HepG2 (cell line): ENCODE measurements at regions not wholly inside any gene's neighbourhood (a gene's known extent, or its start where the extent isn't known, plus 50 kb on each side); places are given as distances from the start of the nearest gene placed in this dataset.

ENCODE experiments used
- ATAC-seq: fragments of 200-7000 bp; cut with Tn5 transposase; 3 replicates; pipeline ENCODE4 v1.9.1; 2020; ENCODE audit warnings: mild to moderate bottlenecking, moderate library complexity
- BruUV-seq: library from RNA; stranded (reverse); fragments of 400-500 nt; replicated peaks from 2 replicates; lab custom pipeline; 2021; lab: Mats Ljungman, UMichigan
- CTCF ChIA-PET: fragments of 300-600 bp; formaldehyde crosslinking; extraction: SDS; loops from one replicate; lab custom pipeline; 2021; ENCODE audit warnings: low total read pairs, inconsistent platforms, low intra/inter-chr PET ratio; lab: Yijun Ruan, JAX
- POLR2A ChIA-PET: fragments of 350-600 bp; sonication (Branson Sonifier 250); formaldehyde crosslinking; loops from one replicate; lab custom pipeline; 2020; ENCODE audit warnings: antibody characterized with exemption, inconsistent platforms; lab: Yijun Ruan, JAX
- DNase-seq: peaks from one replicate; pipeline ENCODE4 v3.0.0-alpha.2; 2015; ENCODE audit warnings: low spot score
- FAIRE-seq: peaks from 3 replicates; lab custom pipeline; 2011; peaks lifted over from hg19 to GRCh38; lab: Jason Lieb, UNC
- H2AFZ ChIP-seq: one replicate; pipeline ENCODE4 v1.6.1; 2011; ENCODE audit warnings: low read length, inconsistent platforms
- H3K27ac ChIP-seq: fragments of 300-600 bp; 3 replicates; pipeline ENCODE4 v1.8.0; 2011; ENCODE audit warnings: mixed run types, mild to moderate bottlenecking, mixed read lengths, low read length, inconsistent platforms; ENCODE audit not compliant: insufficient read depth; ENCODE audit errors: extremely low read length
- H3K27me3 ChIP-seq, 2 experiments: fragments of 200-600 bp in 1 of 2; 2 replicates in 1 of 2; 3 replicates in 1 of 2; pipeline versions ENCODE4 v1.6.0 to v1.8.0; 2011; ENCODE audit warnings: low read length in 2 of 2, mild to moderate bottlenecking in 2 of 2, moderate library complexity in 2 of 2, inconsistent platforms in 1 of 2; ENCODE audit not compliant: insufficient read depth in 2 of 2, control insufficient read depth in 1 of 2
- H3K36me3 ChIP-seq, 2 experiments: fragments of 200-600 bp in 1 of 2; replicated peaks in 1 of 2; 2 replicates in 1 of 2; 3 replicates in 1 of 2; pipeline versions ENCODE4 v1.5.1 to v1.8.0; 2011; ENCODE audit warnings: low read length in 2 of 2, inconsistent platforms in 1 of 2; ENCODE audit not compliant: insufficient read depth in 2 of 2, control insufficient read depth in 1 of 2
- H3K4me1 ChIP-seq: 2 replicates; pipeline ENCODE4 v1.5.1; 2012; ENCODE audit warnings: low read length, inconsistent platforms; ENCODE audit not compliant: insufficient read depth
- H3K4me2 ChIP-seq: 2 replicates; pipeline ENCODE4 v1.6.0; 2011; ENCODE audit warnings: low read depth, low read length, inconsistent platforms
- H3K4me3 ChIP-seq, 3 experiments: fragments of 200-600 bp in 1 of 3; sonication (generic), shearing (Covaris generic) in 1 of 3; replicated peaks in 1 of 3; 2 replicates each; pipeline ENCODE4 v1.5.1; 2011 to 2016; ENCODE audit warnings: low read length in 3 of 3, inconsistent platforms in 2 of 3, low read depth in 2 of 3, mild to moderate bottlenecking in 2 of 3, control low read depth in 1 of 3, mixed read lengths in 1 of 3; ENCODE audit not compliant: insufficient read depth in 1 of 3
- H3K79me2 ChIP-seq: one replicate; pipeline ENCODE4 v1.6.1; 2011; ENCODE audit warnings: low read length, inconsistent platforms; ENCODE audit not compliant: insufficient read depth
- H3K9ac ChIP-seq: 2 replicates; pipeline ENCODE4 v1.6.0; 2011; ENCODE audit warnings: mild to moderate bottlenecking, low read depth, low read length, inconsistent platforms; ENCODE audit not compliant: insufficient read depth
- H3K9me3 ChIP-seq: 2 replicates; pipeline ENCODE4 v1.5.1; 2012; ENCODE audit warnings: mild to moderate bottlenecking, low read length
- H4K20me1 ChIP-seq: 2 replicates; pipeline ENCODE4 v1.6.0; 2011; ENCODE audit warnings: inconsistent platforms, mild to moderate bottlenecking, low read length, moderate library complexity; ENCODE audit not compliant: insufficient read depth
- BCL6 ChIP-seq: IDR thresholded peaks from 2 replicates; pipeline ENCODE4 v1.6.1; 2016; ENCODE audit warnings: missing genetic modification reagents, missing compliant biosample characterization
- KLF11 ChIP-seq: IDR thresholded peaks from 2 replicates; pipeline ENCODE4 v1.6.1; 2016; ENCODE audit warnings: missing compliant biosample characterization
- MTA1 ChIP-seq: sonication (generic); formaldehyde crosslinking; IDR thresholded peaks from 2 replicates; pipeline ENCODE4 v1.4.0; 2020; ENCODE audit warnings: missing genetic modification reagents, mild to moderate bottlenecking, borderline replicate concordance
- MYPOP ChIP-seq: sonication (generic); formaldehyde crosslinking; IDR thresholded peaks from 2 replicates; pipeline ENCODE4 v1.8.1; 2023; ENCODE audit warnings: mild to moderate bottlenecking, moderate library complexity, missing genetic modification reagents
- SNRNP70 ChIP-seq: fragments of 200-400 bp; formaldehyde crosslinking; IDR thresholded peaks from 2 replicates; pipeline ENCODE4 v1.6.1; 2017; ENCODE audit warnings: mild to moderate bottlenecking, low read depth, low read length, moderate library complexity
- SPEN ChIP-seq: sonication (generic); formaldehyde crosslinking; IDR thresholded peaks from 2 replicates; pipeline ENCODE4 v1.5.1; 2020; ENCODE audit warnings: low read depth, mild to moderate bottlenecking, missing genetic modification reagents
- TARDBP ChIP-seq: sonication (generic); formaldehyde crosslinking; IDR thresholded peaks from 2 replicates; pipeline ENCODE4 v1.8.0; 2022; ENCODE audit warnings: mild to moderate bottlenecking, missing genetic modification reagents
- YY1 ChIP-seq: IDR thresholded peaks from 2 replicates; pipeline ENCODE4 v1.6.1; 2011; ENCODE audit warnings: low read length, low read depth, moderate library complexity, mild to moderate bottlenecking; ENCODE audit not compliant: insufficient read depth, insufficient replicate concordance
- ZNF430 ChIP-seq: sonication (generic); formaldehyde crosslinking; IDR thresholded peaks from 2 replicates; pipeline ENCODE4 v1.9.0; 2021; ENCODE audit warnings: mild to moderate bottlenecking, missing genetic modification reagents
- ZNF75D ChIP-seq: sonication (generic); formaldehyde crosslinking; IDR thresholded peaks from 2 replicates; pipeline ENCODE4 v1.8.1; 2023; ENCODE audit warnings: missing genetic modification reagents, mild to moderate bottlenecking, borderline replicate concordance
- in situ Hi-C: cut with HindIII; loops from 2 replicates; pipeline ENCODE4 v1.10.0; 2017; ENCODE audit warnings: low pct_unique_long_range_greater_than_20kb; ENCODE audit not compliant: extremely low pct_ligation_motif_present
- intact Hi-C: fragments of 100-400 bp; cut with micrococcal nuclease; formaldehyde crosslinking; loops from one replicate; pipeline ENCODE4 v1.10.0; 2022; ENCODE audit not compliant: unreplicated experiment
- TF ChIP-seq, protein P1 (sequence below): sonication (generic); formaldehyde crosslinking; conservative IDR thresholded peaks from 2 replicates; pipeline ENCODE4 v1.4.0; 2020; ENCODE audit warnings: missing genetic modification reagents

GRCh38 chr2:116687371-116687770 lies 1127.1 kb upstream of the DDX18 start:
- no peaks in the 10 kb centered on the region for H3K4me1 ChIP-seq
- H4K20me1 ChIP-seq, result no peaks in the 10 kb centered on the region
- no peaks in the 10 kb centered on the region for H3K79me2 ChIP-seq
- ChIA-PET CTCF (no interaction called here), POLR2A (no interaction called here)
- no peak for DNase-seq
- peaks cover 83% of the 10 kb centered on the region for H3K9me3 ChIP-seq
- H3K4me3 ChIP-seq, result no peak overlapping the region
- no peak for FAIRE-seq
- no peak overlapping the region for H3K9ac ChIP-seq
- no peak overlapping the region for H2AFZ ChIP-seq
- ATAC-seq, result no peak
- intact Hi-C loops, result no loop called here
- no peak overlapping the region for H3K27ac ChIP-seq
- BruUV-seq, result no TSS peak
- in situ Hi-C loops, result no loop called here
- TF ChIP-seq, protein P1, sequence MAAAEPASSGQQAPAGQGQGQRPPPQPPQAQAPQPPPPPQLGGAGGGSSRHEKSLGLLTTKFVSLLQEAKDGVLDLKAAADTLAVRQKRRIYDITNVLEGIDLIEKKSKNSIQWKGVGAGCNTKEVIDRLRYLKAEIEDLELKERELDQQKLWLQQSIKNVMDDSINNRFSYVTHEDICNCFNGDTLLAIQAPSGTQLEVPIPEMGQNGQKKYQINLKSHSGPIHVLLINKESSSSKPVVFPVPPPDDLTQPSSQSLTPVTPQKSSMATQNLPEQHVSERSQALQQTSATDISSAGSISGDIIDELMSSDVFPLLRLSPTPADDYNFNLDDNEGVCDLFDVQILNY (CRISPR knock-in tag), result no peak
- TF ChIP-seq SNRNP70, result no peak
- no peak for TF ChIP-seq ZNF75D (CRISPR knock-in tag)
- no peak for TF ChIP-seq SPEN
- no peak for TF ChIP-seq YY1
- no peak for TF ChIP-seq MTA1 (CRISPR knock-in tag)
- no peak for TF ChIP-seq KLF11
- no peak for TF ChIP-seq ZNF430 (CRISPR knock-in tag)
- no peak for TF ChIP-seq BCL6 (CRISPR knock-in tag)
- no peak for TF ChIP-seq MYPOP
- TF ChIP-seq TARDBP, result no peak
- H3K27me3 ChIP-seq, result no peaks in the 10 kb centered on the region
- no peak overlapping the region for H3K4me2 ChIP-seq
- no peaks in the 10 kb centered on the region for H3K36me3 ChIP-seq
